Lung (tissue), 11 donors: ENCODE measurements at regions not wholly inside any gene's neighbourhood (a gene's known extent, or its start where the extent isn't known, plus 50 kb on each side); places are given as distances from the start of the nearest gene placed in this dataset.

Source experiments
- ATAC-seq: fragments of 200-7000 bp; cut with Tn5 transposase; one replicate; pipeline ENCODE4 v1.9.1; 2020; ENCODE audit warnings: moderate number of reproducible peaks; ENCODE audit not compliant: insufficient read depth, low FRiP score
- DNase-seq, 3 donors: peaks; one replicate each; pipeline ENCODE4 v3.0.0-alpha.2; 2013 to 2017
- H3K27ac ChIP-seq, 2 donors: one replicate each; pipeline ENCODE4 v1.5.1; 2013; ENCODE audit warnings: mild to moderate bottlenecking in 2 of 2, moderate library complexity in 2 of 2, control low read depth in 1 of 2, inconsistent platforms in 1 of 2, low read depth in 1 of 2, low read length in 1 of 2
- H3K27me3 ChIP-seq, 3 donors: one replicate each; pipeline ENCODE4 v1.5.1; 2013; ENCODE audit warnings: low read length in 2 of 3; ENCODE audit not compliant: control insufficient read depth in 3 of 3, insufficient read depth in 3 of 3
- H3K36me3 ChIP-seq, 4 donors: one replicate each; pipeline ENCODE4 v1.5.1; 2013; ENCODE audit warnings: low read length in 4 of 4, mild to moderate bottlenecking in 1 of 4, moderate library complexity in 1 of 4; ENCODE audit not compliant: control insufficient read depth in 4 of 4, insufficient read depth in 4 of 4
- H3K4me1 ChIP-seq, 5 donors: one replicate each; pipeline ENCODE4 v1.5.1; 2013; ENCODE audit warnings: low read length in 5 of 5, mild to moderate bottlenecking in 2 of 5, moderate library complexity in 1 of 5; ENCODE audit not compliant: control insufficient read depth in 5 of 5, insufficient read depth in 5 of 5
- H3K4me3 ChIP-seq: one replicate; pipeline ENCODE4 v1.5.1; 2013; ENCODE audit warnings: mild to moderate bottlenecking, control low read depth, moderate library complexity
- H3K9ac ChIP-seq, 2 donors: one replicate each; pipeline ENCODE4 v1.5.1; 2013; ENCODE audit warnings: low read length in 2 of 2, control low read depth in 1 of 2; ENCODE audit not compliant: insufficient read depth in 1 of 2
- H3K9me3 ChIP-seq, 4 donors: one replicate each; pipeline ENCODE4 v1.5.1; 2013; ENCODE audit warnings: low read length in 3 of 4, mild to moderate bottlenecking in 1 of 4, moderate library complexity in 1 of 4; ENCODE audit not compliant: control insufficient read depth in 4 of 4, insufficient read depth in 3 of 4
- CTCF ChIP-seq: IDR thresholded peaks from 2 replicates; pipeline ENCODE4 v1.5.1; 2012; ENCODE audit warnings: mild to moderate bottlenecking; ENCODE audit errors: control extremely low read depth, extremely low read depth
- WGBS, 2 donors: extraction: QIAGEN DNeasy Blood & Tissue Kit; methylation state at CpG; one replicate each; pipeline ENCODE4 v1.1.7; 2013; 5-methylcytosine and 5-hydroxymethylcytosine counted together
- donor health status: control.
- donor health status: control.
- donor health status: Bipolar disorder and iron deficiency.
- donor health status: healthy.
- donor health status: DM: yes; HTN: yes; CAD: no.

- Histone ChIP-seq H3K4me1 (no peaks in the 10 kb centered on the region), H3K36me3 (no peaks in the 10 kb centered on the region), H3K27ac (no peak overlapping the region), H3K9ac (no peak overlapping the region), H3K9me3 (no peaks in the 10 kb centered on the region), H3K27me3 (peaks cover 0 to 2% (median 0%) of the 10 kb centered on the region in 3 donors), H3K4me3 (no peak overlapping the region)
- 58 to 60% methylated on average over 6 of the region's 6 CpGs for WGBS, 2 donors
- DNase-seq (no peak), ATAC-seq (no peak)
- no peak for TF ChIP-seq CTCF
These were observed 309.7 kb upstream of the PLET1 start for GRCh38 chr11:112570333-112570732.

- Histone ChIP-seq H3K27me3 (peaks cover 0 to 3% (median 0%) of the 10 kb centered on the region in 3 donors), H3K4me1 (peaks cover 0 to 12% (median 0%) of the 10 kb centered on the region in 5 donors), H3K4me3 (no peak overlapping the region), H3K27ac (no peak overlapping the region), H3K9me3 (peaks cover 0 to 3% (median 0%) of the 10 kb centered on the region in 4 donors), H3K36me3 (no peaks in the 10 kb centered on the region), H3K9ac (no peak overlapping the region)
- TF ChIP-seq CTCF, result no peak
- no peak for ATAC-seq
- 52 to 57% methylated on average over 3 of the region's 3 CpGs for WGBS, 2 donors
- no peak for DNase-seq
These were observed 318.6 kb upstream of the PLET1 start for GRCh38 chr11:112579282-112579681.

- Histone ChIP-seq H3K4me1 (peaks cover 0 to 12% (median 0%) of the 10 kb centered on the region in 5 donors), H3K36me3 (no peaks in the 10 kb centered on the region), H3K27ac (peak overlapping the region in 1 of 2 donors; percentile 54), H3K4me3 (no peak overlapping the region), H3K9ac (no peak overlapping the region), H3K27me3 (peaks cover 0 to 3% (median 0%) of the 10 kb centered on the region in 3 donors), H3K9me3 (peaks cover 0 to 3% (median 0%) of the 10 kb centered on the region in 4 donors)
- no peak for TF ChIP-seq CTCF
- ATAC-seq (no peak), DNase-seq (no peak)
These were observed 320.2 kb upstream of the PLET1 start for GRCh38 chr11:112580864-112581263.

- no peak overlapping the region for H3K9ac ChIP-seq
- WGBS, 2 donors, result 77 to 90% methylated on average over 4 of the region's 4 CpGs
- H3K4me3 ChIP-seq, result no peak overlapping the region
- H3K9me3 ChIP-seq, result peaks cover 0 to 3% (median 0%) of the 10 kb centered on the region in 4 donors
- peaks cover 0 to 3% (median 0%) of the 10 kb centered on the region in 3 donors for H3K27me3 ChIP-seq
- H3K4me1 ChIP-seq, result peaks cover 0 to 12% (median 0%) of the 10 kb centered on the region in 5 donors
- no peak for DNase-seq
- no peak overlapping the region for H3K27ac ChIP-seq
- H3K36me3 ChIP-seq, result no peaks in the 10 kb centered on the region
- no peak for TF ChIP-seq CTCF
- ATAC-seq, result no peak
These were observed 321.1 kb upstream of the PLET1 start for GRCh38 chr11:112581747-112582146.
